ENCODE measurements at regions not wholly inside any gene's neighbourhood (a gene's known extent, or its start where the extent isn't known, plus 50 kb on each side); places are given as distances from the start of the nearest gene placed in this dataset.
"Not testable (repeated sequence)": the region's sequence is repeated elsewhere in the genome, so short reads cannot be mapped to it uniquely, and the experiment has no call there.

DNA sequence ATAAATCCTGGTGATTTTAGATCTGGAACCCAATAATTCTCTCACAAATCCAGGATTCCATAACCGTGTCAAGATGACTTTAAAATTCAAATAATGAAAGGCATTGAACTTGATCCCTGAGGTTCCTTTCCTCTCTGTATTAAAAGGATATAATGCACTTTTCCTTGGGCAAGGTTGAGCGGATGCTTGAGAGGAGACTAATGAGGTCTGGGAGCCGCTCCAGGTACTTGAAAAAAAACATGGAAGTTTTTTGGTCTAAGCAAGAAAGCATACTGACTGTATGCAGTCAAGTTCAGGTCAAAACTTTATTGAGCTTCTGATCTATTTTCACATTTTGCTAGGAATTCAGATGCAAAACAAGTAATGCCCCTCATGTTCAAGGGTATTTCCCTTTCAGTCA is 318.5 kb downstream of the RAD51AP2 start:
- 54 to 63% methylated on average over 3 of the region's 3 CpGs for WGBS, 2 donors
- TF ChIP-seq, protein P1, sequence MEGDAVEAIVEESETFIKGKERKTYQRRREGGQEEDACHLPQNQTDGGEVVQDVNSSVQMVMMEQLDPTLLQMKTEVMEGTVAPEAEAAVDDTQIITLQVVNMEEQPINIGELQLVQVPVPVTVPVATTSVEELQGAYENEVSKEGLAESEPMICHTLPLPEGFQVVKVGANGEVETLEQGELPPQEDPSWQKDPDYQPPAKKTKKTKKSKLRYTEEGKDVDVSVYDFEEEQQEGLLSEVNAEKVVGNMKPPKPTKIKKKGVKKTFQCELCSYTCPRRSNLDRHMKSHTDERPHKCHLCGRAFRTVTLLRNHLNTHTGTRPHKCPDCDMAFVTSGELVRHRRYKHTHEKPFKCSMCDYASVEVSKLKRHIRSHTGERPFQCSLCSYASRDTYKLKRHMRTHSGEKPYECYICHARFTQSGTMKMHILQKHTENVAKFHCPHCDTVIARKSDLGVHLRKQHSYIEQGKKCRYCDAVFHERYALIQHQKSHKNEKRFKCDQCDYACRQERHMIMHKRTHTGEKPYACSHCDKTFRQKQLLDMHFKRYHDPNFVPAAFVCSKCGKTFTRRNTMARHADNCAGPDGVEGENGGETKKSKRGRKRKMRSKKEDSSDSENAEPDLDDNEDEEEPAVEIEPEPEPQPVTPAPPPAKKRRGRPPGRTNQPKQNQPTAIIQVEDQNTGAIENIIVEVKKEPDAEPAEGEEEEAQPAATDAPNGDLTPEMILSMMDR (IDR thresholded peaks at IDR 0.05), result no peak
- TF ChIP-seq POLR2A (IDR thresholded peaks at IDR 0.05), result no peak

DNA sequence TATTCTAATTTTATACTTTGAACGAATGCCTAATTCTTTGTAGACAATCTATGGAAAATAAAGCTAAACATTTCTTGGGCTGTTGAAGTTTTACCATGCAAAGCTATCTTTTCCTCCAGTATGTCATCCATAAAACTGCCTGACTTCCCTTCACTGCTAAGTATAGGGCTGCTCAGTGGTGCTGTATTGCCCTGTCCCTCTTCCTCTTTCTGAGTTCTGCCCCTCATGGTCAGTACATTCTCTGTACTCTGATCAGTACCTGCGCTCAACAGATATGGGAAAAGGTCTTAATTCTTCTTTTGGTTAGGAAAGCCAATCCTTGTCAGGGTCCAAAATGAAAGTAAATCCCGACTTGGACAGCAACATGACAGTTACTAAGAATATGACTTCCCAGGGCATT is 321.9 kb downstream of the RAD51AP2 start:
- no peak overlapping the region for H3K4me3 ChIP-seq

More for the DNA sequence above, 318.5 kb downstream of the RAD51AP2 start:
- Histone ChIP-seq H3K27me3 (no peaks in the 10 kb centered on the region), H3K27ac (no peak overlapping the region), H3K9me3 (no peaks in the 10 kb centered on the region), H3K4me1 (no peaks in the 10 kb centered on the region), H3K4me3 (no peak overlapping the region), H3K36me3 (ENCODE audit: low read depth, missing control alignments) (no peaks in the 10 kb centered on the region)
- no peak for DNase-seq
- intact Hi-C loops (cut with DNase I; ENCODE audit: low total_unique reads), result no loop called here

DNA sequence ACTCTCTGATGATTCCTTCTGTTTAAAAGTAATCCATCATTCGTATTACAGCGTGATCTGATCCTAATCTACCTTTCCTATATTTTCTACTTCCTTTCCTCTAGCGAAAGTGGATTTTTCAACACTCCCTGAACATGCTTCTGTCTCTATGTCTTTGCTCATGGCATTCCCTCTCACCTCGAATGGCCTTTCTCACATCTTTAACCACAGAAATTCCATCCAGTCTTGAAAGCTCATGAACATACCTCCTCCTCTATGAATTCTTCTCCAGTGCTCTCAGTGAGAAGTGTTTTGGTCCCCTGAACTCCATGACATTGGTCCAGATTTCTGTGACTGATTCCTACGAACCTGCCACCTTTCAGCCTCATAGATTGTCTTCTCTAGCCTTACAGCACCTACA is 323.2 kb downstream of the RAD51AP2 start:
- WGBS, 2 donors, result 73 to 83% methylated on average over 5 of the region's 5 CpGs
- no peak overlapping the region for H3K27ac ChIP-seq
- no peaks in the 10 kb centered on the region for H3K9me3 ChIP-seq
- no peaks in the 10 kb centered on the region for H3K36me3 ChIP-seq (ENCODE audit: low read depth, missing control alignments)
- TF ChIP-seq, protein P1 (IDR thresholded peaks at IDR 0.05), result no peak
- no peak for TF ChIP-seq POLR2A (IDR thresholded peaks at IDR 0.05)
- DNase-seq, result no peak
- intact Hi-C loops (cut with DNase I; ENCODE audit: low total_unique reads), result no loop called here
- no peaks in the 10 kb centered on the region for H3K27me3 ChIP-seq
- H3K4me1 ChIP-seq, result no peaks in the 10 kb centered on the region
- H3K4me3 ChIP-seq, result peak overlapping the region in 1 of 2 donors; percentile 50

More for the DNA sequence above, 321.9 kb downstream of the RAD51AP2 start:
- DNase-seq, result no peak
- WGBS, 2 donors, result 86 to 88% methylated on average over 3 of the region's 3 CpGs
- TF ChIP-seq POLR2A (IDR thresholded peaks at IDR 0.05), result no peak
- TF ChIP-seq, protein P1 (IDR thresholded peaks at IDR 0.05), result no peak
- no peak overlapping the region for H3K27ac ChIP-seq
- intact Hi-C loops (cut with DNase I; ENCODE audit: low total_unique reads), result no loop called here
- no peaks in the 10 kb centered on the region for H3K9me3 ChIP-seq
- no peaks in the 10 kb centered on the region for H3K36me3 ChIP-seq (ENCODE audit: low read depth, missing control alignments)
- H3K4me1 ChIP-seq, result no peaks in the 10 kb centered on the region
- H3K27me3 ChIP-seq, result no peaks in the 10 kb centered on the region

DNA sequence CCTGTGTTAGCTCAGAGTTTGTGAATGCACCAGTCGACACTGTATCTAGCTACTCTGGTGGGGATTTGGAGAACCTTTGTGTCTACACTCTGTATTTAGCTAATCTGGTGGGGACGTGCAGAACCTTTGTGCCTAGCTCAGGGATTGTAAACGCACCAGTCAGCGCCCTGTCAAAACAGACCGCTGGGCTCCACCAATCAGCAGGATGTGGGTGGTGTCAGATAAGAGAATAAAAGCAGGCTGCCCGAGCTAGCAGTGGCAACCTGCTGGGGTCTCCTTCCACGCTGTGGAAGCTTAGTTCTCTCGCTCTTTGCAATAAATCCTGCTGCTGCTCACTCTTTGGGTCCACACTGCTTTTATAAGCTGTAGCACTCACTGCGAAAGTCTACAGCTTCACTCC is 324.2 kb downstream of the RAD51AP2 start:
- H3K9me3 ChIP-seq, result no peaks in the 10 kb centered on the region
- TF ChIP-seq POLR2A (IDR thresholded peaks at IDR 0.05), result no peak
- TF ChIP-seq, protein P1 (IDR thresholded peaks at IDR 0.05), result no peak
- intact Hi-C loops (cut with DNase I; ENCODE audit: low total_unique reads), result no loop called here
- H3K27me3 ChIP-seq, result no peaks in the 10 kb centered on the region
- 71 to 72% methylated on average over 4 to 9 of the region's 9 CpGs for WGBS, 2 donors
- H3K4me3 ChIP-seq, result peak overlapping the region; percentile 26 to 50
- H3K36me3 ChIP-seq (ENCODE audit: low read depth, missing control alignments), result no peaks in the 10 kb centered on the region
- peak; percentile 28 for DNase-seq
- H3K4me1 ChIP-seq, result no peaks in the 10 kb centered on the region
- no peak overlapping the region for H3K27ac ChIP-seq

DNA sequence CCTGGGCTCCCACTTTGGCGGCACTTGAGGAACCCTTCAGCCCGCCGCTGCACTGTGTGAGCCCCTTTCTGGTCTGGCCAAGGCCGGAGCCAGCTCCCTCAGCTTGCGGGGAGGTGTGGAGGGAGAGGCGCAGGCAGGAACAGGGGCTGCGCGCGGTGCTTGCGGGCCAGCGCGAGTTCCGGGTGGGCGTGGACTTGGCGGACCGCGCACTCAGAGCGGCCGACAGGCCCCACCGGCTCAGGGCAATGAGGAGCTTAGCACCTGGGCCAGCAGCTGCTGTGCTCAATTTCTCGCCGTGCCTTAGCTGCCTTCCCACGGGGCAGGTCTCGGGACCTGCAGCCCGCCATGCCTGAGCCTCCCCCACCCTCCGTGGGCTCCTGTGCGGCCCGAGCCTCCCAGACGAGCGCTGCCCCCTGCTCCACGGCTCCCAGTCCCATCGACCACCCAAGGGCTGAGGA is 324.8 kb downstream of the RAD51AP2 start:
- H3K27ac ChIP-seq; H3K9me3 ChIP-seq; H3K27me3 ChIP-seq; H3K4me1 ChIP-seq; H3K36me3 ChIP-seq (ENCODE audit: low read depth, missing control alignments); intact Hi-C loops (cut with DNase I; ENCODE audit: low total_unique reads): not testable (repeated sequence)
- DNase-seq, result peak; percentile 40
- peak overlapping the region; percentile 26 to 50 for H3K4me3 ChIP-seq
- 82 to 84% methylated on average over 8 to 32 of the region's 32 CpGs for WGBS, 2 donors

All from testis (tissue), 2 donors.